HepG2 (cell line): ENCODE measurements at regions not wholly inside any gene's neighbourhood (a gene's known extent, or its start where the extent isn't known, plus 50 kb on each side); places are given as distances from the start of the nearest gene placed in this dataset.

Experiments used
- ATAC-seq: fragments of 200-7000 bp; cut with Tn5 transposase; 3 replicates; pipeline ENCODE4 v1.9.1; 2020; ENCODE audit warnings: mild to moderate bottlenecking, moderate library complexity
- BruUV-seq: library from RNA; stranded (reverse); fragments of 400-500 nt; replicated peaks from 2 replicates; lab custom pipeline; 2021; lab: Mats Ljungman, UMichigan
- CTCF ChIA-PET: fragments of 300-600 bp; formaldehyde crosslinking; extraction: SDS; loops from one replicate; lab custom pipeline; 2021; ENCODE audit warnings: low total read pairs, inconsistent platforms, low intra/inter-chr PET ratio; lab: Yijun Ruan, JAX
- POLR2A ChIA-PET: fragments of 350-600 bp; sonication (Branson Sonifier 250); formaldehyde crosslinking; loops from one replicate; lab custom pipeline; 2020; ENCODE audit warnings: antibody characterized with exemption, inconsistent platforms; lab: Yijun Ruan, JAX
- DNase-seq: peaks from one replicate; pipeline ENCODE4 v3.0.0-alpha.2; 2015; ENCODE audit warnings: low spot score
- FAIRE-seq: peaks from 3 replicates; lab custom pipeline; 2011; peaks lifted over from hg19 to GRCh38; lab: Jason Lieb, UNC
- H2AFZ ChIP-seq: one replicate; pipeline ENCODE4 v1.6.1; 2011; ENCODE audit warnings: low read length, inconsistent platforms
- H3K27ac ChIP-seq: fragments of 300-600 bp; 3 replicates; pipeline ENCODE4 v1.8.0; 2011; ENCODE audit warnings: mixed run types, mild to moderate bottlenecking, mixed read lengths, low read length, inconsistent platforms; ENCODE audit not compliant: insufficient read depth; ENCODE audit errors: extremely low read length
- H3K27me3 ChIP-seq, 2 experiments: fragments of 200-600 bp in 1 of 2; 2 replicates in 1 of 2; 3 replicates in 1 of 2; pipeline versions ENCODE4 v1.6.0 to v1.8.0; 2011; ENCODE audit warnings: low read length in 2 of 2, mild to moderate bottlenecking in 2 of 2, moderate library complexity in 2 of 2, inconsistent platforms in 1 of 2; ENCODE audit not compliant: insufficient read depth in 2 of 2, control insufficient read depth in 1 of 2
- H3K36me3 ChIP-seq, 2 experiments: fragments of 200-600 bp in 1 of 2; replicated peaks in 1 of 2; 2 replicates in 1 of 2; 3 replicates in 1 of 2; pipeline versions ENCODE4 v1.5.1 to v1.8.0; 2011; ENCODE audit warnings: low read length in 2 of 2, inconsistent platforms in 1 of 2; ENCODE audit not compliant: insufficient read depth in 2 of 2, control insufficient read depth in 1 of 2
- H3K4me1 ChIP-seq: 2 replicates; pipeline ENCODE4 v1.5.1; 2012; ENCODE audit warnings: low read length, inconsistent platforms; ENCODE audit not compliant: insufficient read depth
- H3K4me2 ChIP-seq: 2 replicates; pipeline ENCODE4 v1.6.0; 2011; ENCODE audit warnings: low read depth, low read length, inconsistent platforms
- H3K4me3 ChIP-seq, 3 experiments: fragments of 200-600 bp in 1 of 3; sonication (generic), shearing (Covaris generic) in 1 of 3; replicated peaks in 1 of 3; 2 replicates each; pipeline ENCODE4 v1.5.1; 2011 to 2016; ENCODE audit warnings: low read length in 3 of 3, inconsistent platforms in 2 of 3, low read depth in 2 of 3, mild to moderate bottlenecking in 2 of 3, control low read depth in 1 of 3, mixed read lengths in 1 of 3; ENCODE audit not compliant: insufficient read depth in 1 of 3
- H3K79me2 ChIP-seq: one replicate; pipeline ENCODE4 v1.6.1; 2011; ENCODE audit warnings: low read length, inconsistent platforms; ENCODE audit not compliant: insufficient read depth
- H3K9ac ChIP-seq: 2 replicates; pipeline ENCODE4 v1.6.0; 2011; ENCODE audit warnings: mild to moderate bottlenecking, low read depth, low read length, inconsistent platforms; ENCODE audit not compliant: insufficient read depth
- H3K9me3 ChIP-seq: 2 replicates; pipeline ENCODE4 v1.5.1; 2012; ENCODE audit warnings: mild to moderate bottlenecking, low read length
- H4K20me1 ChIP-seq: 2 replicates; pipeline ENCODE4 v1.6.0; 2011; ENCODE audit warnings: inconsistent platforms, mild to moderate bottlenecking, low read length, moderate library complexity; ENCODE audit not compliant: insufficient read depth
- CEBPB ChIP-seq: IDR thresholded peaks from 2 replicates; pipeline ENCODE4 v1.6.1; 2011; ENCODE audit warnings: low read depth, low read length, improper control_type of control experiment, borderline replicate concordance
- JUN ChIP-seq: sonication (generic); formaldehyde crosslinking; IDR thresholded peaks from 2 replicates; pipeline ENCODE4 v1.4.0; 2020; ENCODE audit warnings: mild to moderate bottlenecking, missing genetic modification reagents
- PITX1 ChIP-seq: sonication (generic); formaldehyde crosslinking; IDR thresholded peaks from 2 replicates; pipeline ENCODE4 v1.5.1; 2020; ENCODE audit warnings: mild to moderate bottlenecking, missing genetic modification reagents
- RNF2 ChIP-seq: fragments of 450-650 bp; conservative IDR thresholded peaks from 2 replicates; pipeline ENCODE4 v1.6.1; 2016; ENCODE audit warnings: low read depth
- ZC3H13 ChIP-seq: sonication (generic); formaldehyde crosslinking; IDR thresholded peaks from 2 replicates; pipeline ENCODE4 v1.8.1; 2023; ENCODE audit warnings: mild to moderate bottlenecking, missing genetic modification reagents, moderate library complexity
- ZC3H4 ChIP-seq: sonication (generic); formaldehyde crosslinking; IDR thresholded peaks from 2 replicates; pipeline ENCODE4 v1.4.0; 2020; ENCODE audit warnings: missing genetic modification reagents, borderline replicate concordance
- ZFX ChIP-seq: sonication (generic); formaldehyde crosslinking; IDR thresholded peaks from 2 replicates; pipeline ENCODE4 v1.4.0; 2020; ENCODE audit warnings: mild to moderate bottlenecking, low read depth, missing genetic modification reagents, moderate library complexity
- ZNF224 ChIP-seq: sonication (generic); formaldehyde crosslinking; IDR thresholded peaks from 2 replicates; pipeline ENCODE4 v1.5.0; 2020; ENCODE audit warnings: mild to moderate bottlenecking, missing genetic modification reagents
- ZNF883 ChIP-seq: sonication (generic); formaldehyde crosslinking; IDR thresholded peaks from 2 replicates; pipeline ENCODE4 v1.5.1; 2020; ENCODE audit warnings: mild to moderate bottlenecking, missing genetic modification reagents; ENCODE audit errors: not compliant biosample characterization
- ZSCAN9 ChIP-seq: IDR thresholded peaks from 2 replicates; pipeline ENCODE4 v1.6.1; 2016; ENCODE audit warnings: borderline replicate concordance
- WGBS: methylation state at CpG from one replicate; pipeline ENCODE4 v1.1.6; 2017; ENCODE audit warnings: low lambda C conversion rate; 5-methylcytosine and 5-hydroxymethylcytosine counted together
- in situ Hi-C: cut with HindIII; loops from 2 replicates; pipeline ENCODE4 v1.10.0; 2017; ENCODE audit warnings: low pct_unique_long_range_greater_than_20kb; ENCODE audit not compliant: extremely low pct_ligation_motif_present
- intact Hi-C: fragments of 100-400 bp; cut with micrococcal nuclease; formaldehyde crosslinking; loops from one replicate; pipeline ENCODE4 v1.10.0; 2022; ENCODE audit not compliant: unreplicated experiment
- TF ChIP-seq, protein P1 (sequence below): sonication (generic); formaldehyde crosslinking; IDR thresholded peaks from 2 replicates; pipeline ENCODE4 v1.5.0; 2020; ENCODE audit warnings: mild to moderate bottlenecking, missing genetic modification reagents, borderline replicate concordance
- TF ChIP-seq, protein P2 (sequence below): sonication (generic); formaldehyde crosslinking; IDR thresholded peaks from 2 replicates; pipeline ENCODE4 v1.4.0; 2020; ENCODE audit warnings: mild to moderate bottlenecking, missing genetic modification reagents, borderline replicate concordance

DNA sequence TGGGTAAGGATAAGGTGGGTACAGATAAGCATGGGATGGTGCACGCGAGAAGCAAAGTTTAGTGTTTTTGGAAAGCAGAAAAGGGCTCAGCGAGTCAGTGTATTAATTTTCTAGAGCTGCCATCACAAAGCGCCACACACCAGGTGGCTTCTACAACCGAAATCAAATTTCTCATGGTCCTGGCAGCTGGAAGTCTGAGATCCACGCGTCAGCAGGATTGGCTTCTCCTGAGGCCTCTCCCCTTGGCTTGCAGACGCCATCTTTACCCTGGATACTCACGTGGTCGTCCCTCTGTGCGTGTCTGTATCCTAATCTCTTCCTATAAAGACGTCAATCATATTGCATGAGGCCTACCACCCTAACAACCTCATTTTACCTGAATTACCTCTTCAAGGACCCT lies 51.5 kb upstream of the USP29 start (continued):
- no peak for TF ChIP-seq ZSCAN9

DNA sequence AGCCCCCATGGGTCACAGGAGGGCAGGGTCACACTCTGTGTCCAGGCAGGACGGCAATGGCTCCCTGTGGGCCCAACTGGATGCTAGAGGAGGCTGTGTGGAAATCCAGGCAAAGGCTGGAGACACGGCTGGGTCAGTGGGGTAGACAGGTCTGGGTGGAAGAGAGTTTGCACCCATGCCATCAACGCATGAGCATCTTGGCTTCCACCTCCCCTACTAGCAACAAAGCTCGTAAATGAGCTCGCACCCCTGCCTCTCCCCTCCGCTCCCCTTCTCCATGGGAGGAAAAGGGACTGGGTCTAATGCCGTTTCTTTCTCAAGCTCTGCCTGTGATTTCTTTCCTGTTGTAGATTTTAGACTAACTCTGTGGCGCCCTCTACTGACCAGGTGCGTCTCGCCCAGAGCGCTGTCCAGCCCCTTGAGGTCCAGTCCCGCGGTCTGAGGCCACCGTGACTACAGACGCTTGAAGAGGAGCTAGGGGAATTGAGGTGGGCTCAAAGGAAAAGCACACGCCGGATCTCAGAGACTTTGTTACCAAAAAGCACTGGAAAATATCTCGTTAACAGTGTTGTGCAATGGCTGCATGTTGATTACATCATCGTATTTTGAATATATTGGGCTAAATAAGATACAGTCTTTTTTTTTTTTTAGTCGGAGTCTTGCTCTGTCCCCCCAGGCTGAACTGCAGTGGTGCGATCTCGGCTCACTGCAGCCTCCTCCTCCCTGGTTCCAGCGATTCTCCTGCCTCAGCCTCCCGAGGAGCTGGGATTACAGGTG lies 50.7 kb upstream of the USP29 start:
- DNase-seq (peak; percentile 63), FAIRE-seq (peak; percentile 68), ATAC-seq (peak; percentile 91)
- intact Hi-C loops: loop anchor here (1.0 kb wide), 1 partner anchor 230 kb away; no protein-coding TSS in a partner anchor
- 46% methylated on average over 21 of the region's 24 CpGs for WGBS
- Histone ChIP-seq H3K9ac (peak overlapping the region; percentile 36; the same call in 1 of the 2 replicates), H3K36me3 (no peaks in the 10 kb centered on the region), H3K9me3 (no peaks in the 10 kb centered on the region), H2AFZ (no peak overlapping the region), H3K27me3 (no peaks in the 10 kb centered on the region), H3K27ac (no peak overlapping the region), H3K4me2 (peak overlapping the region; percentile 58), H3K4me1 (peaks cover 32% of the 10 kb centered on the region), H3K79me2 (no peaks in the 10 kb centered on the region), H4K20me1 (no peaks in the 10 kb centered on the region), H3K4me3 (peak overlapping the region in 1 of 3 experiments; percentile 24; a peak in 1 of 6 replicates)
- BruUV-seq: no TSS peak
- in situ Hi-C loops: loop anchor here (10.0 kb wide), 1 partner anchor 234 kb away; no protein-coding TSS in a partner anchor
- POLR2A ChIA-PET: interaction anchor here (0.6 to 2.1 kb wide), 12 partner anchors 93 to 320 kb away, joined by 3 to 18 read pairs (median 4); partner anchors contain the start of genes PEG3 and ZIM2
- CTCF ChIA-PET: interaction anchor here (0.9 kb wide), 1 partner anchor 321 kb away, joined by 3 read pairs; no protein-coding TSS in a partner anchor
- TF ChIP-seq ZNF883 (CRISPR knock-in tag): no peak
- no peak for TF ChIP-seq RNF2
- TF ChIP-seq ZFX (CRISPR knock-in tag): peak; percentile 19; the same call in 1 of the 2 replicates
- TF ChIP-seq, protein P1, sequence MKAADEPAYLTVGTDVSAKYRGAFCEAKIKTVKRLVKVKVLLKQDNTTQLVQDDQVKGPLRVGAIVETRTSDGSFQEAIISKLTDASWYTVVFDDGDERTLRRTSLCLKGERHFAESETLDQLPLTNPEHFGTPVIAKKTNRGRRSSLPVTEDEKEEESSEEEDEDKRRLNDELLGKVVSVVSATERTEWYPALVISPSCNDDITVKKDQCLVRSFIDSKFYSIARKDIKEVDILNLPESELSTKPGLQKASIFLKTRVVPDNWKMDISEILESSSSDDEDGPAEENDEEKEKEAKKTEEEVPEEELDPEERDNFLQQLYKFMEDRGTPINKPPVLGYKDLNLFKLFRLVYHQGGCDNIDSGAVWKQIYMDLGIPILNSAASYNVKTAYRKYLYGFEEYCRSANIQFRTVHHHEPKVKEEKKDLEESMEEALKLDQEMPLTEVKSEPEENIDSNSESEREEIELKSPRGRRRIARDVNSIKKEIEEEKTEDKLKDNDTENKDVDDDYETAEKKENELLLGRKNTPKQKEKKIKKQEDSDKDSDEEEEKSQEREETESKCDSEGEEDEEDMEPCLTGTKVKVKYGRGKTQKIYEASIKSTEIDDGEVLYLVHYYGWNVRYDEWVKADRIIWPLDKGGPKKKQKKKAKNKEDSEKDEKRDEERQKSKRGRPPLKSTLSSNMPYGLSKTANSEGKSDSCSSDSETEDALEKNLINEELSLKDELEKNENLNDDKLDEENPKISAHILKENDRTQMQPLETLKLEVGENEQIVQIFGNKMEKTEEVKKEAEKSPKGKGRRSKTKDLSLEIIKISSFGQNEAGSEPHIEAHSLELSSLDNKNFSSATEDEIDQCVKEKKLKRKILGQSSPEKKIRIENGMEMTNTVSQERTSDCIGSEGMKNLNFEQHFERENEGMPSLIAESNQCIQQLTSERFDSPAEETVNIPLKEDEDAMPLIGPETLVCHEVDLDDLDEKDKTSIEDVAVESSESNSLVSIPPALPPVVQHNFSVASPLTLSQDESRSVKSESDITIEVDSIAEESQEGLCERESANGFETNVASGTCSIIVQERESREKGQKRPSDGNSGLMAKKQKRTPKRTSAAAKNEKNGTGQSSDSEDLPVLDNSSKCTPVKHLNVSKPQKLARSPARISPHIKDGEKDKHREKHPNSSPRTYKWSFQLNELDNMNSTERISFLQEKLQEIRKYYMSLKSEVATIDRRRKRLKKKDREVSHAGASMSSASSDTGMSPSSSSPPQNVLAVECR (CRISPR knock-in tag): 0 out of 2 replicates have a peak, but pooled peaks have one; percentile 24
- no peak for TF ChIP-seq JUN (CRISPR knock-in tag)
- peak; percentile 56; the same call in 1 of the 2 replicates for TF ChIP-seq ZNF224
- no peak for TF ChIP-seq ZC3H13 (CRISPR knock-in tag)
- no peak for TF ChIP-seq ZC3H4 (CRISPR knock-in tag)
- no peak for TF ChIP-seq PITX1
- TF ChIP-seq, protein P2, sequence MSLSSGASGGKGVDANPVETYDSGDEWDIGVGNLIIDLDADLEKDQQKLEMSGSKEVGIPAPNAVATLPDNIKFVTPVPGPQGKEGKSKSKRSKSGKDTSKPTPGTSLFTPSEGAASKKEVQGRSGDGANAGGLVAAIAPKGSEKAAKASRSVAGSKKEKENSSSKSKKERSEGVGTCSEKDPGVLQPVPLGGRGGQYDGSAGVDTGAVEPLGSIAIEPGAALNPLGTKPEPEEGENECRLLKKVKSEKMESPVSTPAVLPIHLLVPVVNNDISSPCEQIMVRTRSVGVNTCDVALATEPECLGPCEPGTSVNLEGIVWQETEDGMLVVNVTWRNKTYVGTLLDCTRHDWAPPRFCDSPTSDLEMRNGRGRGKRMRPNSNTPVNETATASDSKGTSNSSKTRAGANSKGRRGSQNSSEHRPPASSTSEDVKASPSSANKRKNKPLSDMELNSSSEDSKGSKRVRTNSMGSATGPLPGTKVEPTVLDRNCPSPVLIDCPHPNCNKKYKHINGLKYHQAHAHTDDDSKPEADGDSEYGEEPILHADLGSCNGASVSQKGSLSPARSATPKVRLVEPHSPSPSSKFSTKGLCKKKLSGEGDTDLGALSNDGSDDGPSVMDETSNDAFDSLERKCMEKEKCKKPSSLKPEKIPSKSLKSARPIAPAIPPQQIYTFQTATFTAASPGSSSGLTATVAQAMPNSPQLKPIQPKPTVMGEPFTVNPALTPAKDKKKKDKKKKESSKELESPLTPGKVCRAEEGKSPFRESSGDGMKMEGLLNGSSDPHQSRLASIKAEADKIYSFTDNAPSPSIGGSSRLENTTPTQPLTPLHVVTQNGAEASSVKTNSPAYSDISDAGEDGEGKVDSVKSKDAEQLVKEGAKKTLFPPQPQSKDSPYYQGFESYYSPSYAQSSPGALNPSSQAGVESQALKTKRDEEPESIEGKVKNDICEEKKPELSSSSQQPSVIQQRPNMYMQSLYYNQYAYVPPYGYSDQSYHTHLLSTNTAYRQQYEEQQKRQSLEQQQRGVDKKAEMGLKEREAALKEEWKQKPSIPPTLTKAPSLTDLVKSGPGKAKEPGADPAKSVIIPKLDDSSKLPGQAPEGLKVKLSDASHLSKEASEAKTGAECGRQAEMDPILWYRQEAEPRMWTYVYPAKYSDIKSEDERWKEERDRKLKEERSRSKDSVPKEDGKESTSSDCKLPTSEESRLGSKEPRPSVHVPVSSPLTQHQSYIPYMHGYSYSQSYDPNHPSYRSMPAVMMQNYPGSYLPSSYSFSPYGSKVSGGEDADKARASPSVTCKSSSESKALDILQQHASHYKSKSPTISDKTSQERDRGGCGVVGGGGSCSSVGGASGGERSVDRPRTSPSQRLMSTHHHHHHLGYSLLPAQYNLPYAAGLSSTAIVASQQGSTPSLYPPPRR: no peak
- peak; percentile 90 for TF ChIP-seq CEBPB
